Activated T-cell treated with anti-CD3 and anti-CD28 coated beads, Interleukin-2, amount 50 U/mL, for 24 hours (primary cell): ENCODE measurements at regions not wholly inside any gene's neighbourhood (a gene's known extent, or its start where the extent isn't known, plus 50 kb on each side); places are given as distances from the start of the nearest gene placed in this dataset.

Experiments
- DNase-seq: peaks from one replicate; pipeline ENCODE4 v3.0.0-alpha.2; 2020
- H3K27ac Mint-ChIP-seq: 2 replicates; pipeline ENCODE4 v1.8.0; 2020; ENCODE audit warnings: mild to moderate bottlenecking, mixed read lengths
- H3K27me3 Mint-ChIP-seq: 2 replicates; pipeline ENCODE4 v1.8.0; 2020; ENCODE audit warnings: mixed read lengths
- H3K36me3 Mint-ChIP-seq: 2 replicates; pipeline ENCODE4 v1.8.0; 2020; ENCODE audit warnings: low read depth, mixed read lengths
- H3K4me1 Mint-ChIP-seq: 2 replicates; pipeline ENCODE4 v1.8.0; 2020; ENCODE audit warnings: low read depth, mixed read lengths
- H3K4me3 Mint-ChIP-seq: 2 replicates; pipeline ENCODE4 v1.8.0; 2020; ENCODE audit warnings: mild to moderate bottlenecking, moderate library complexity, mixed read lengths
- H3K9me3 Mint-ChIP-seq: 2 replicates; pipeline ENCODE4 v1.8.0; 2020; ENCODE audit warnings: mixed read lengths

- no peak for DNase-seq
- Mint-ChIP-seq H3K27me3 (no peaks in the 10 kb centered on the region), H3K27ac (no peak overlapping the region), H3K4me3 (no peak overlapping the region), H3K9me3 (peaks cover 2% of the 10 kb centered on the region), H3K4me1 (no peaks in the 10 kb centered on the region), H3K36me3 (no peaks in the 10 kb centered on the region)
These were observed 829.4 kb downstream of the TRIB2 start for GRCh38 chr2:13546131-13546530.

GRCh38 chr2:13550285-13551231, 833.8 kb downstream of the TRIB2 start:
- DNase-seq = no peak
- Mint-ChIP-seq H3K27me3 (no peaks in the 10 kb centered on the region), H3K36me3 (no peaks in the 10 kb centered on the region), H3K4me3 (no peak overlapping the region), H3K4me1 (no peaks in the 10 kb centered on the region), H3K9me3 (peaks cover 4% of the 10 kb centered on the region), H3K27ac (no peak overlapping the region)

GRCh38 chr2:13558368-13558767, 841.6 kb downstream of the TRIB2 start:
- no peaks in the 10 kb centered on the region for H3K27me3 Mint-ChIP-seq

GRCh38 chr2:13560322-13560721, 843.6 kb downstream of the TRIB2 start:
- H3K36me3 Mint-ChIP-seq = no peaks in the 10 kb centered on the region
- no peaks in the 10 kb centered on the region for H3K9me3 Mint-ChIP-seq
- H3K27me3 Mint-ChIP-seq = no peaks in the 10 kb centered on the region
- no peaks in the 10 kb centered on the region for H3K4me1 Mint-ChIP-seq
- no peak overlapping the region for H3K4me3 Mint-ChIP-seq
- no peak for DNase-seq
- no peak overlapping the region for H3K27ac Mint-ChIP-seq

More at GRCh38 chr2:13558368-13558767, 841.6 kb downstream of the TRIB2 start:
- Mint-ChIP-seq H3K27ac (no peak overlapping the region), H3K36me3 (no peaks in the 10 kb centered on the region), H3K4me3 (no peak overlapping the region), H3K9me3 (no peaks in the 10 kb centered on the region), H3K4me1 (no peaks in the 10 kb centered on the region)
- no peak for DNase-seq

GRCh38 chr2:13572466-13572865, 855.7 kb downstream of the TRIB2 start:
- Mint-ChIP-seq H3K4me3 (no peak overlapping the region), H3K27ac (no peak overlapping the region), H3K27me3 (no peaks in the 10 kb centered on the region), H3K9me3 (peaks cover 3% of the 10 kb centered on the region), H3K4me1 (no peaks in the 10 kb centered on the region), H3K36me3 (no peaks in the 10 kb centered on the region)
- DNase-seq = no peak

- H3K27ac Mint-ChIP-seq = no peak overlapping the region
- DNase-seq = no peak
- H3K9me3 Mint-ChIP-seq = peaks cover 3% of the 10 kb centered on the region
- no peaks in the 10 kb centered on the region for H3K27me3 Mint-ChIP-seq
- H3K4me1 Mint-ChIP-seq = no peaks in the 10 kb centered on the region
- H3K4me3 Mint-ChIP-seq = no peak overlapping the region
- H3K36me3 Mint-ChIP-seq = no peaks in the 10 kb centered on the region
These were observed 858.1 kb downstream of the TRIB2 start for GRCh38 chr2:13574831-13575230.

GRCh38 chr2:13576406-13577036, 859.8 kb downstream of the TRIB2 start:
- DNase-seq = no peak
- Mint-ChIP-seq H3K9me3 (peaks cover 3% of the 10 kb centered on the region), H3K27ac (no peak overlapping the region), H3K4me1 (no peaks in the 10 kb centered on the region), H3K4me3 (no peak overlapping the region), H3K27me3 (no peaks in the 10 kb centered on the region), H3K36me3 (no peaks in the 10 kb centered on the region)

GRCh38 chr2:13578547-13578946, 861.8 kb downstream of the TRIB2 start:
- Mint-ChIP-seq H3K36me3 (no peaks in the 10 kb centered on the region), H3K9me3 (peaks cover 4% of the 10 kb centered on the region), H3K4me3 (no peak overlapping the region), H3K27ac (no peak overlapping the region), H3K4me1 (no peaks in the 10 kb centered on the region), H3K27me3 (no peaks in the 10 kb centered on the region)
- no peak for DNase-seq

GRCh38 chr2:13581471-13581870, 864.7 kb downstream of the TRIB2 start:
- no peaks in the 10 kb centered on the region for H3K4me1 Mint-ChIP-seq
- no peak overlapping the region for H3K4me3 Mint-ChIP-seq
- no peaks in the 10 kb centered on the region for H3K36me3 Mint-ChIP-seq
- no peak for DNase-seq
- H3K9me3 Mint-ChIP-seq = peaks cover 4% of the 10 kb centered on the region
- H3K27me3 Mint-ChIP-seq = no peaks in the 10 kb centered on the region
- H3K27ac Mint-ChIP-seq = no peak overlapping the region

- Mint-ChIP-seq H3K27ac (no peak overlapping the region), H3K36me3 (no peaks in the 10 kb centered on the region)
- DNase-seq = no peak
These were observed 866.9 kb downstream of the TRIB2 start for GRCh38 chr2:13583609-13584008.

GRCh38 chr2:13584020-13584419, 867.3 kb downstream of the TRIB2 start:
- no peaks in the 10 kb centered on the region for H3K36me3 Mint-ChIP-seq
- DNase-seq = no peak
- H3K27ac Mint-ChIP-seq = no peak overlapping the region

More at GRCh38 chr2:13583609-13584008, 866.9 kb downstream of the TRIB2 start:
- Mint-ChIP-seq H3K4me1 (no peaks in the 10 kb centered on the region), H3K27me3 (no peaks in the 10 kb centered on the region), H3K9me3 (peaks cover 4% of the 10 kb centered on the region), H3K4me3 (no peak overlapping the region)

GRCh38 chr2:13585732-13586131, 869.0 kb downstream of the TRIB2 start:
- Mint-ChIP-seq H3K4me3 (no peak overlapping the region), H3K9me3 (peaks cover 11% of the 10 kb centered on the region), H3K36me3 (no peaks in the 10 kb centered on the region), H3K27me3 (no peaks in the 10 kb centered on the region), H3K27ac (no peak overlapping the region), H3K4me1 (no peaks in the 10 kb centered on the region)
- DNase-seq = no peak

More at GRCh38 chr2:13584020-13584419, 867.3 kb downstream of the TRIB2 start:
- peaks cover 4% of the 10 kb centered on the region for H3K9me3 Mint-ChIP-seq
- no peaks in the 10 kb centered on the region for H3K27me3 Mint-ChIP-seq
- no peaks in the 10 kb centered on the region for H3K4me1 Mint-ChIP-seq
- no peak overlapping the region for H3K4me3 Mint-ChIP-seq

GRCh38 chr2:13596233-13596632, 879.5 kb downstream of the TRIB2 start:
- Mint-ChIP-seq H3K4me1 (no peaks in the 10 kb centered on the region), H3K4me3 (no peak overlapping the region), H3K27me3 (no peaks in the 10 kb centered on the region), H3K9me3 (peaks cover 4% of the 10 kb centered on the region), H3K36me3 (no peaks in the 10 kb centered on the region), H3K27ac (no peak overlapping the region)
- DNase-seq = no peak

- DNase-seq = no peak
- Mint-ChIP-seq H3K4me3 (no peak overlapping the region), H3K4me1 (no peaks in the 10 kb centered on the region), H3K27ac (no peak overlapping the region), H3K27me3 (no peaks in the 10 kb centered on the region), H3K36me3 (no peaks in the 10 kb centered on the region), H3K9me3 (peaks cover 4% of the 10 kb centered on the region)
These were observed 880.4 kb downstream of the TRIB2 start for GRCh38 chr2:13597176-13597575.

- H3K27me3 Mint-ChIP-seq = no peaks in the 10 kb centered on the region
- peaks cover 4% of the 10 kb centered on the region for H3K9me3 Mint-ChIP-seq
- no peaks in the 10 kb centered on the region for H3K36me3 Mint-ChIP-seq
- no peaks in the 10 kb centered on the region for H3K4me1 Mint-ChIP-seq
- no peak for DNase-seq
- H3K4me3 Mint-ChIP-seq = no peak overlapping the region
- H3K27ac Mint-ChIP-seq = no peak overlapping the region
These were observed 884.8 kb downstream of the TRIB2 start for GRCh38 chr2:13601506-13601905.
